Stimulated activated CD4-positive, alpha-beta T cell treated with anti-CD3 and anti-CD28 coated beads, Interleukin-2, amount 100 ng/mL, for 24 hours (primary cell): ENCODE measurements at regions not wholly inside any gene's neighbourhood (a gene's known extent, or its start where the extent isn't known, plus 50 kb on each side); places are given as distances from the start of the nearest gene placed in this dataset.
"Not testable (repeated sequence)": the region's sequence is repeated elsewhere in the genome, so short reads cannot be mapped to it uniquely, and the experiment has no call there.

ENCODE experiments used
- DNase-seq, 2 donors: peaks; one replicate each; pipeline ENCODE4 v3.0.0-alpha.2; 2020

DNA sequence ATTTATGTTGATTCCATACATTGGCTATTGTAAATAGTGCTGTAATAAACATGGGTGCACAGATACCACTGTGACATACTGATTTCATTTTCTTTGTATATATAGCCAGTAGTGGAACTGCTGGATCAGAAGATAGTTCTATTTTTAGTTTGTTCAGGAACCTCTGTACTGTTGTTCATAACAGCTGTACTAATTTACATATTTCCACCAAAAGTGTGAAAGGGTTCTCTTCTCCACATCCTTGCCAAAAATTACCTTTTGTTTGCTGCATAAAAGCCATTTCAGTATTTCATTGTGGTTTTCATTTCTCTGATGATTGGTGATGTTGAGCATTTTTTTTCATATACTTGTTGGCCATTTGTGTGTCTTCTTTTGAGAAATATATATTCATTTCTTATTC is 1962.1 kb downstream of the PCDH9 start:
- DNase-seq: no peak

DNA sequence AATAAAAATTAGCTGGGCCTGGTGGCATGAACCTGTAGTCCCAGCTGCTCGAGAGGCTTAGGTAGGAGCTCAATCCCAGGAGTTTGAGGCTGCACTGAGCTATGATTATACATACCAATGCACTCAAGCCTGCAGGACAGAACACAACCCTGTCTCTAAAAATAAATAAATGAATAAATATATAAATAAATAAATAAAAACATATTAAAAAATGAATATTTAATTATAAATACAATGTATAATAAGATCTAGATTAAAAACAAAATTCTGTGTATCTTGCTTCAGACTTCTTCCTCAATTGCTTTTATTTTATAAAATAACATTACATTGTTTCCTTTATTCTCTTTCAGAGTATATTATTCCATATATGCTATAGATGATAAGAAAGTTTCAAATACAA is 1964.1 kb downstream of the PCDH9 start:
- no peak for DNase-seq

DNA sequence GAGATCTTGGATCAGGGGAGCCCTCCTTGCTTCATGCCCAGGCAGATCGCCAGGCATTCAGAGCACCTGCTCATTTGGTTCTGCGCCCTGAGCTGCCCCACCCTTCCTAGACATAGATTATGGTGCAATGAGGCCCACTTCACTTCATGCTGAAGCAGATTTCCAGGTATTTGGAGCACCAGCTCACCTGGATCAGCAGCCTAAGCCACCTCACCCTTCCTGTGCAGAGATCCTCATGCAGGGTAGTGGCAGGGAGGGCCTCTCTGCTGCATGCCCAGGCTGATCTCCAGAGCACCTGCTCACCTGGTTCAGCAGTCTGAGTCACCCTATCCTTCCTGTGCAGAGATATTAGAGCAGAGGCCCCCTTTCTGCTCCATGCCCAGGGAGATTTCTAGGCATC is 1966.1 kb downstream of the PCDH9 start:
- DNase-seq: no peak

DNA sequence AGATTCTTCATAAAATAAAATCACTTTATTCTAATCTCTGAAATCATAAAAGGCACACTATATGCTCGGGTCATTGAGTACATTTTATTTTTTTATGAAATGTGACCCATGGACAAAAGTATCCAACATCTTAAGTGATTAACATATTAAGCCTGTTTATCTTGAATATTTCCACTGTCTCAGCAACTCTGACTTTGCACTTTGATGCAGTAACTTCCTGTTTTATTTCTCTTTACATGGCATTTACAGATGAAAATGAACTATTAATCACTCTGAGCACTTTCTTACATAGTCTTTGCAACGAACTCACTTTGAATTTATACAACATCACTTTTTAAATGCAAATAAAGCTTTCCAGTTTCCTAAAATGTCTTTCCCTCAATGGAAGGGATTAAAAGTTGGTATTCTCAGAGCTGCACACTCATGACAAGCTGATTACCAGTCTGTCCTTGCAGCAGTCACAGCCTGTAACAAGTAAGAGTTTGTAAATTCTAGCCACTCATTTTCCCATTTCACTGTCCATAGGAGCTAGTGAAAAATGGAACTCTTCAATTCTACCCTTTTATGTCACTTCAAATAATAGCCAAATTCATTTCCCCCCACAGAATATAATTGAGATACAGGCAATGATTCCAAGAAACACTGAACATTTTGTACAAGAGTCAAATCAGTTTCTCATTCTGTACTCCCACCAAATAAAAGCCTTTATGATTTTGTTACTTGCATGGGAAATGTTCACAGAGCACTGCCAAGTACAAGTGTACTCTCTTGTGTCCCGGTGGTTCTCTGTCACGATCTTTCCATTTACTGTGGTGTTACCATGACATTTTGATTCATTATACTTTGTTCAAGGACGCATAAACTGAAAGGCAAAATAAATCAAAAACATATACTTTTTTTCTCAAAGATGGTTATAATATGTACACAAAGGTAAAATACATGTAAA is 1968.9 kb downstream of the PCDH9 start:
- no peak for DNase-seq

DNA sequence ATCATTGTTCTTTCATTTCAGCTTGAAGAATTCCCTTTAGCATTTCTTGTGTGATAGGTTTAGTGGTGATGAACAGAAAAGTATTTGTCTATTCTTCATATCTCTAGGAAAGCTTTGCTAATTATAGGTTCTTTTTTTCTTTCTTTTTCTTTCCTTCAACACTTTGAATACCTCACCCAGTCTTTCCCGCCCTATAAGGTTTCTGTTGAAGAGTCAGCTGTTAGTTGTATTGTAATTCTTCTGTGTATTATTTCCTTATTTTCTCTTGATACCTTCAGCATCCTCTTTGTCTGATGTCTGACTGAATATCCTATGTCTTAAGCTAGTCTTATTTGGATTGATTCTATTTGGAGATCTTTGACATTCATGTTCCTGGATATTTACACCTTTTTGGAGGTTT is 1989.4 kb downstream of the PCDH9 start:
- no peak for DNase-seq

DNA sequence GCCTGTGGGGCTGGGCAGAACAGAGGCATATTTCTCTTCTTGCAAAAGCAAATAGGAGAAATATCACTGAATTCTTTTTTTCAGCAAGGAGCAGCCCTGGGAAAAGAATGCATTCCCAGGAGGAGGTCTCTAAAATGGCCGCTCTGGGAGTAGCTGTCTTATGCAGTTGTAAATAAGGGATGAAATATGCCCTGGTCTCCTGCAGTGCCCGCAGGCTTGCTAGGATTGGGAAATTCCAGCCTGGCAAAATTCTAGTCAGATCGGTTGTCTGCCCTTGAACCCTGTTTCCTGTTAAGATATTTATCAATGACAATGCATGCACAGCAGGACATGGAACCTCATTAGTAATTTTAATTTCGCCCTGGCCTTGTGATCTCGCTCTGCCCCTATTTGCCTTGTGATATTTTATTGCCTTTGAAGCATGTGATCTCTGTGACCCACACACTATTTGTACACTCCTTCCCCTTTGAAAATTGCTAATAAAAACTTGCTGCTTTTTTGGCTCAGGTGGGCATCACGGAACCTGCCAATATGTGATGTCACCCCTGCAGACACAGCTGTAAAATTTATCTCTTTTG is 1993.2 kb downstream of the PCDH9 start:
- no peak for DNase-seq

DNA sequence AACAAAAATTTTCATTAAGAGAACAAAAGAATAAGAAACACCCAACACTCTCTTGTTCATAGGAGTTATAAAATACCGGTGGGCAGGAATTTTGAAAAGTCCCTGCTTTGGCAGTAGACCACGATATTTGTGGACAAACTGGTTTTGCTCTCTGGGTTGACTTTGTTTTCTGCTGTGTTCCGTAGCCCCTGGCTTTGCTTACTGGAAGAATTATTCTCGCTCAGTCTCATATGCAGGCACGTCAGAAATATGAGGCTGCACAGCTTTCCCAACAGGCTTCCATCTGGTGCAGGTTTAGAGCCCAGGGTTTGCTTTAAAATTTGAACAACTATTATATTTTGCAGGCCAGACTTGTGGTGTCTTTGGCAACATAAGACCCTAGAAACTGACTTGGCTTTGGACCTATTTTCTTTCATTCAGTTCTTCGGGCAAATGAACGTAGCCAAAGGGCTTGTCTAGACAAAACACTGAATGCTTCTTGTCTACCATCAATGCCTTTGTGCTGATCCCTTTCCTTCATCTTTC is 2012.6 kb downstream of the PCDH9 start:
- no peak for DNase-seq

DNA sequence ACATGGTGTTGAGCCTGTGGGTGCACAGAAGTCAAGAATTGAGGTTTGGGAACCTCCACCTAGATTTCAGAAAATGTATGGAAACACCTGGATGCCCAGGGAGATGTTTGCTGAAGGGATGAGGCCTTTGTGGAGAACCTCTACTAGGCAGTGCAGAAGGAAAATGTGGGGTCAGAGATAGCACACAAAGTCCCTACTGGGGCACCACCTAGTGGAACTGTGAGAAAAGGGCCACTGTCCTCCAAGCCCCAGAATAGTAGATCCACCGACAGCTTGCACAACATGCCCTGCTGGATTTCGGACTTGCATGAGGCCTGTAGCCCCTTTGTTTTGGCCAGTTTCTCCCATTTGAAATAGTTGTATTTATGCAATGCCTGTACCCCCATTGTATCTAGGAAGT is 2027.3 kb downstream of the PCDH9 start:
- DNase-seq: not testable (repeated sequence)

DNA sequence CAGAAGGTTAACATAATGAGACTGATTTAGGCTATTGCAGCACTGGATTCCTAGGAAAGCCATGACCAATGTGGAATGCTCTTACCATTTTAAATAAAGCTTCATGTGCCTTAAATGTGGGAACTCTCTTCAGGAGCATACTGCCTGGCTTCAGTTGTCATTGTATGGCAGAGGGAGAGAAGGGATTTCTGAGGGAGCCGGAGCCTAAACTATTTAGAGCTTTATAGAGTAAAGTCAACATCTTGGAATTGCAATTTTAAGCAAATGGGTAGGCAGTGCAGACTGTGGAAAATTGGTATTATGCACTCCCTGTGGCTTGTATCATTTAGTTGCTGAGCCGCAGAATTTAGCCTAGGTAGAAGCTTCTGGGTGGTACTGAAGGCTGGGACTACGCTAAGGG is 2041.4 kb downstream of the PCDH9 start:
- DNase-seq: no peak

DNA sequence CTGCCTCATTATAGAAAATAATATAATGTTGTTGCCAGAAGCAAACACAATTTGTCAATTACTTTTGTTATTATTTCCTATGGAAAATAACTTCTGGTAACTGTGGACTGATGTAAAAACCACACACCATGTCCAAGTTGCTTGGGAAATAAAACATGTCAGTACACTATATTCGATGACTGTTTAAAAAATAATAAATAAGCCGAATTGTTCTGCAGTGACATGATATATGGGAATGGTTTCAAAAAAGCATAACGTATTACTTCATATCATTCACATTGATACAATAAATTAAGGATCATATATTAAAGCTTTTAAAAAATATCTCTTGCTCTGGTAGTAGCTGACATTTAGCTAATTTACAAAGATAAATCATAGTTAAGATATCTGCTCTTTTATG is 2062.1 kb downstream of the PCDH9 start:
- no peak for DNase-seq

DNA sequence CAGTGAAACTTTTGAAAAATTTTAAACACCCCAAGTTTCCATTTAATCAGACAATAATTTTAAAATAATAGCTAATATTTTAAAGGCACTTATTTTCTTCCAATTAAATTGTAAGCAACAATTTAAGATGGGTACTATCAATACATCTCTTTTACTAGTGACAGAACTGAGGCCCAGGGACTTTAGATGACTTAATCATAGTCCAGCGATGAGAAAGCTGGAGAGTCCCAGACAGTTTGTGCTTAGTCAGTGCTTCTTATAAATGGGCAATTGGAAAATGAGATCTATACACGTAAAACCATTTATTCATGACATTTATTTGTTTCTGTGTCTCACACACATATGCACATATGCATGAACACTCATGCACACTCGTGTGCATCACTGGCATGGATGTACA is 2063.5 kb downstream of the PCDH9 start:
- no peak for DNase-seq

DNA sequence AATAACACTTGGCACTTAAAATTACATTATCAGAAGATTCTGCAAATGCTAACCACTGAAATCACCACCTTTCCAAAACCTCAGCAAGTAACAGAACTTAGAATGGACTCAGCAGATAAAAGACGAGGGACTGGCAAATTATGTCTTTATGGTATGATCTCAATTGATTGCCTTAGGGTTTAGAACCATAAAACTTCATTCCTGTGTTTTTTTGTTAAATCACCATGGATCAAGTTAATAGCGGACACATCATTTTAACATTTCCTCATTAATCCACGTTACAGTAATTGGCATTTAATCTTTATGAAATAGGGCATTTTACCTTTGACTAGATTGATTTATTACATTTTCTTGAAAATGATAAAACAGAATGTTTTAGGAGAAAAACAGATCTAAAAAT is 2070.3 kb downstream of the PCDH9 start:
- DNase-seq: no peak

DNA sequence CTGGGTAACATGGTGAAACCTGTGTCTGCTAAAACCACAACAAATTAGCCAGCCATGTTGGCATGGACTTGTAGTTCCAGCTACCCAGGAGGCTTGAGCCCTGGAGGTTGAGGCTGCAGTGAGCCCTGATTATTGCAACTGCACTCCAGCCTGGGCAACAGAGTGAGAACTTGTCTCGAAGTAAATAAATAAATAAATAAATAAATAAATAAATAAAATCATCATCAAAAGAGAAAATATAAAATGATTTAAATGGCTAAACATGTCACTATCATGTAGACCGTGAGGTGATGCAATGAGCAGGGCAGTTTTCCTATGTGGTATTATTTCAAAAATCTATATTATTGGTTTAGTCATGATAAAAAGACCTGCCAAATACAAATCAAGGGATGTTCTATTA is 2074.3 kb downstream of the PCDH9 start:
- no peak for DNase-seq

DNA sequence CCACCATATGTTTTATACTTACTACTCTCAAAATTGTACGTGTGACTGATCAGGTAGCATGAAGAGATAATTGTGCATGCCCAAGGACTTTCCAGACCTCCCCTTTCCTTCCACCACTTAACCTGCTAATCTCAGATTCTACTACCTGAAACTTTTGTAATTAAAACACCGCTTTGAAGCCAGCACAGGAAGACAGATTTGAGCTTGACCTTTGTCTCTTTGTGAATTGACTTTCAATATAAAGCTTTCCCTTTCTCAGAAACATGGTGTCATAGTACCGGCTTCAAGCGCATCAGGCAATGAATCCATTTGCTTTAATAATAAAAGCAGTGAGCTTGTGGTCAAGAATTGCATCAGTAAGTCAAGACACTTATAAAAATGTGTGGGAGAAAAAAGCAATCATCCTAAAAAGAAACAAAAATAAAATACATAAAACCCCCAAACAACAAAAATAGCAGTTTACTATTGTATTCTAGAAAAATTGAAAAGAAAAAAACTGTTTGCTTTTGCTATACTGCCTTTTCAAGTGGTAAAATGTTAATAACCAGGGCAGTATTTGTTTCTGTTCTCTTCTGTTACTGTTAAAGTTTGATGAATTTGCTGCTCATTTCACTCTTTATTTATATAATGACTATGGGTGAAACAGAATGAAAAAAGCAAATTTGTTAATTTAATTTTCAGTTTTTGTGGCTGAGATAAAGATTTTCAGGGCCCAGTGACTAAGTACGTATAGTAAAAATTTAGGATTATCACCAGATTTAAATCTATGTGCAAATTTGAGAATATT is 2075.3 kb downstream of the PCDH9 start:
- no peak for DNase-seq

DNA sequence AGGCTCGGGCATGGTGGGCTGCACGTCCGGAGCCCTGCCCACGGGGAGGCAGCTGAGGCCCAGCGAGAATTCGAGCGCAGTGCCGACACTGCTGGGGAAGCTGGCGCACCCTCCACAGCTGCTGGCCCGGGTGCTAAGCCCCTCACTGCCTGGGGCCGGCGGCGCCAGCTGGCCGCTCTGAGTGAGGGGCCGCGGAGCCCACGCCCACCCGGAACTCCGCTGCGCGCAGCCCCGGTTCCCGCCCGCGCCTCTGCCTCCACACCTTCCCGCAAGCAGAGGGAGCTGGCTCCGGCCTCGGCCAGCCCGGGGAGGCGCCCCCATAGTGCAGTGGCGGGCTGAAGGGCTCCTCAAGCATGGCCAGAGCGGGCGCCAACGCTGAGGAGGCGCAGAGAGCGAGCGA is 2080.4 kb downstream of the PCDH9 start:
- DNase-seq: no peak

DNA sequence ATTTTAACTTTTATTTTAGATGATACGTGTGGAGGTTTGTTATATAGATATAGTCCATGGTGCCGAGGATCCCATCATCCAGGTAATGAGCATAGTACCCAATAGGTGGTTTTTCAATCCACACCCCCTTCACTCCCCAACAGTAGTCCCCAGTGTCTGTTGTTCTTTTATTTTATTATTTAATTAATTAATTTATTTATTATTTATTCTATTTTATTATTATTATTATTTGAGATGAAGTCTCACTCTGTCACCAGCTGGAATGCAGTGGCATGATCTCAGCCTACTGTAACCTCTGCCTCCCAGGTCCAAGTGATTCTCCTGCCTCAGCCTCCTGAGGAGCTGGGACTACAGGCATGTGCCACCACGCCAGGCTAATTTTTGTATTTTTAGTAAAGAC is 2086.2 kb downstream of the PCDH9 start:
- no peak for DNase-seq

DNA sequence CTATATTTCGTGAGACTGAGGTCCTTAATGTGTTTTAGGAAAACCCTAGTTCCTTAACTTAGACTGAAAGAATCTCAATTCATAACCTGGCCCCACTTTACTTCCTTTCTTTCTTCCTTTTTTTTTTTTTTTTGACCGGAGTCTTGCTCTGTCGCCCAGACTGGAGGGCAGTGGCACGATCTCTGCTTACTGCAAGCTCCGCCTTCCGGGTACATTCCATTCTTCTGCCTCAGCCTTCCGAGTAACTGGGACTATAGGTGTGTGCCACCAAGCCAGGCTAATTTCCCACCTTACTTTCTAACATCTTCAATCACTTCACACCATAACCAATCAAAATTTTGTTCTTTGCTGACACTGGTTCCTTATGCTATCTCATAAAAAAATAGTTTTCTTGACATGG is 2097.0 kb downstream of the PCDH9 start:
- no peak for DNase-seq

DNA sequence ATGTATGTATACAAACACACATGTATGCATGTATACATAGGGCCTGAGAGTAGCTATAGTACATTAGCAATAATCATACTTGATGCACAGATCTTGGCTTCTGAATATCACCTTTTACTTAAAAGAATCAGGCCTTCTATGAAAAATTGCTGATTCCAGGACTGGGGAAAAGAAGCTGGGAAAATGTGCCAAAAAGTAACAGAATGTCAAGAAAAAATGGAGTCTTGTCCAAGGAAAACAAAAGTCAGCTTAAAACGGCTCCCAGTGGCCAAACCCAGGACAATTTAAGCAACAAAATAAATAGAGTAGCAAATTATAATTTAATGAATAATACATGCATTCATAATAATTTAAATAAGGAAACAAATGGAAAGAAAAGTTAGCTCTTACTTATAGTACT is 2104.9 kb downstream of the PCDH9 start:
- no peak for DNase-seq

DNA sequence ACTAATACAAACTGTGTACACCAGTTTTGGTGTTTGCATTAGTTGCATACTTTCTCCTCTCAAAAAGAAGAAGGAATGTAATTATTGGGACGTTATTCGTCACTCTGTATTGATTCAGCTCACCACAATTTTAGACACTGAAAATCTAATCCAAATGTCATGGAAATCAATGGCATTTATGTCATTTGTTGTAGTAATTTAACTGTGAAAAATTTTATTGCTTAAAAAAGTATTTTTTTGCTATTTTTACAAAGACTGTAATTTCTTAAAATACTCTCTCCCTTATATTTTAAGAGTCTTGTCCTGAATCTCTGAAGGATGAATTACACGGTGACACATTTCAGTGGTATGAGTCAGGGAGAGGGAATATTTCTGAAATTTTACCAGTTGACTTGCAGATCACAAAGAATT is 2117.6 kb downstream of the PCDH9 start:
- DNase-seq: no peak

DNA sequence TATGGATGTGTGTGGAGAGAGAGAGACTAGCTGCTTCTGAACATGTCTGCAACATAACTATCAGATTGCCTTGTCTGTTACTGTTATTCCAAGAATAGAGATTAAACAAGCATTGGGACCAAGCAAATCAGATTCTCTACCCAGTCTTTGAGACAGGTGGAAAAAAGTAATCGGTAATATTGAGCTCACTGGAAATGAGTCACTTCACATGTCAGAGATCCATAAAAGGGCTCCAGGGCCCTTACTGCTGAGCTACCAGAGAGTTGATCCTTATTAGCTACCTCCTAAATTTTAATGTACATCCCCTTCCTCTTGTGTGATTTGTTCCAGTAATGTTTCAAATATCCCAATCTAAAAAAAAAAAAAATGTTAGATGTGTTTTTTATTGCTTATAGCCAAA is 2118.0 kb downstream of the PCDH9 start:
- no peak for DNase-seq

DNA sequence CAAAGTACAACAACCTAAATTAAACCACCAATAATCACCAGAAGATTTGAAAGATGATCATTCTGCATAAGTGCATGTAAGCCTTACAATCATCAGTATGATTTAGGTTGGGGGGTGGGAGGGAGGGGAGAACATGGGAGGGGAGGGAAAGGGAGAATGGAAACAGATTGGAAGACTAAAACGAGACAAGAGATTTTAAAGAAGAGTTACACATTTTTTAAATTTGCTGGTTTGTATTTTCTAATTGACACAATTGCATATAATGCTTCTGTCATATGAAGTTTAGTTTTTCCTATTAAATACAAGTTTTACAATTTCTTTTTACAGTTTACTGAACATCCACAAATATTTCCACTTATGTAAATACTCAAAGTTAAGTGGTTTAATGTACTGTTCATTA is 2118.9 kb downstream of the PCDH9 start:
- DNase-seq: no peak

DNA sequence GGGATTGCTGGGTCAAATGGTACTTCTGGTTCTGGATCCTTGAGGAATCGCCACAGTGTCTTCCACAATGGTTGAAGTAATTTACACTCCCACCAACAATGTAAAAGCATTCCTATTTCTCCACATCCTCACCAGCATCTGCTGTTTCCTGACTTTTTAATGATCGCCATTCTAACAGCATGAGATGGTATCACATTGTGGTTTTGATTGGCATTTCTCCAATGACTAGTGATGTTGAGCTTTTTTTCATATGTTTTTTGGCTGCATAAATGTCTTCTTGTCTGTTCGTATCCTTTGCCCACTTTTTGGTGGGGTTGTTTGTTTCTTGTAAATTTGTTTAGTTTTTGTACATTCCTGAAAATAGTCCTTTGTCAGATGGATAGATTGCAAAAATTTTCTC is 2125.7 kb downstream of the PCDH9 start:
- DNase-seq: not testable (repeated sequence)

DNA sequence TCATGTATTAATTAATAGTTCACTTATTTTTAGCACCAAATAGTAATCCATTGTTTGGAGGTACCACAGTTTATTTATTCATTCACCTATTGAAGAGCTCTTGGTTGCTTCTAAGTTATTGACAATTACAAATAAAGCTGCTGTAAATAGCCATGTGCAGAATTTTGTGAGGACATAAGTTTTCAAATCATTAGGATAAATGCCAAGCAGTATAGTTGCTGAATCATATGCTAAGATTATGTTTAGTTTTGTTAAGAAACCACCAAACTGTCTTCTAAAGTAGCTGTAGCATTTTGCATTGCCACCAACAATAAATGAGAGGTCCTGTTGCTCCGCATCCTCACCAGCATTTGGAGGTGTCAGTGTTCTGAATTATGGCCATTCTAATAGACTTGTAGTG is 2126.8 kb downstream of the PCDH9 start:
- no peak for DNase-seq
